ENCODE measurements at regions not wholly inside any gene's neighbourhood (a gene's known extent, or its start where the extent isn't known, plus 50 kb on each side); places are given as distances from the start of the nearest gene placed in this dataset.
A peak's percentile ranks its signal among the peaks of the same experiment; 100 is the strongest.

DNA sequence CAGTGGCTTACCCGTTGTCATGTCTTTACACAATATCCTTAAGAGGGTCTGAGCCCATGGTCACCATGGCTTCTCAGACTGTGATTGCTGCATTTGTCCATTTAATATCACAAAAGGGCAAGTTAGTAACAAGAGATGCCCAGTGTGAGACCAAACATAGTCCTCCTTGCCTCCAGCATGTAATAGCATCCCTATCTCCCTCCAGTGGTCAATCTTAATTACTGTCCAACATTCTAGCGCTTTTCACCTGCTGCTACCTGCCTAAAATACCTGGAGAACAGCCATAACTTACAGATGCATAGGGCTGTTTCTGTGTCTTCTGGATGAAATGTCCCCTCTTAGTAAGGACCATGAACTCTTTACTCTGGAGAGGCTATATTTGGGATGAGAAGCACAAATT, 267.2 kb upstream of the DAB2 start:
- Histone ChIP-seq H3K27ac (no peak overlapping the region), H3K4me3 (no peak overlapping the region), H3K4me1 (no peaks in the 10 kb centered on the region), H3K9me3 (no peaks in the 10 kb centered on the region), H3K4me2 (no peak overlapping the region)
- WGBS (ENCODE audit: missing lambda C conversion rate) = 33% methylated on average over 2 of the region's 2 CpGs
- DNase-seq (ENCODE audit: low read depth in 1 of 2, low spot score in 1 of 2) (peak in 1 of 2 experiments; percentile 12), FAIRE-seq (no peak), ATAC-seq (peak; percentile 64 to 67; a peak in 4 of 6 replicates)
- TF ChIP-seq MYC (IDR thresholded peaks at IDR 0.05; ENCODE audit: borderline replicate concordance, low read length) (no peak), KDM1A (IDR thresholded peaks at IDR 0.05; ENCODE audit: low read depth) (no peak), ZFP36 (IDR thresholded peaks at IDR 0.05; ENCODE audit: borderline replicate concordance, partially characterized antibody) (no peak), GATA3 (IDR thresholded peaks at IDR 0.05; ENCODE audit: borderline replicate concordance) (no peak), EP300 (IDR thresholded peaks at IDR 0.05) (no peak), SMC3 (IDR thresholded peaks at IDR 0.05) (0 out of 3 replicates have a peak, but pooled peaks have one; percentile 26), CHD4 (IDR thresholded peaks at IDR 0.05; ENCODE audit: borderline replicate concordance) (no peak), RAD21 (conservative IDR thresholded peaks at IDR 0.05 in 1 of 2, IDR thresholded peaks at IDR 0.05 in 1 of 2) (peak; percentile 16 to 30; a peak in 3 of 5 replicates), SREBF2 (IDR thresholded peaks at IDR 0.05) (no peak), ZNF302 (CRISPR knock-in tag; IDR thresholded peaks at IDR 0.05) (no peak), RFX5 (IDR thresholded peaks at IDR 0.05) (no peak)
- TF ChIP-seq, protein P1, sequence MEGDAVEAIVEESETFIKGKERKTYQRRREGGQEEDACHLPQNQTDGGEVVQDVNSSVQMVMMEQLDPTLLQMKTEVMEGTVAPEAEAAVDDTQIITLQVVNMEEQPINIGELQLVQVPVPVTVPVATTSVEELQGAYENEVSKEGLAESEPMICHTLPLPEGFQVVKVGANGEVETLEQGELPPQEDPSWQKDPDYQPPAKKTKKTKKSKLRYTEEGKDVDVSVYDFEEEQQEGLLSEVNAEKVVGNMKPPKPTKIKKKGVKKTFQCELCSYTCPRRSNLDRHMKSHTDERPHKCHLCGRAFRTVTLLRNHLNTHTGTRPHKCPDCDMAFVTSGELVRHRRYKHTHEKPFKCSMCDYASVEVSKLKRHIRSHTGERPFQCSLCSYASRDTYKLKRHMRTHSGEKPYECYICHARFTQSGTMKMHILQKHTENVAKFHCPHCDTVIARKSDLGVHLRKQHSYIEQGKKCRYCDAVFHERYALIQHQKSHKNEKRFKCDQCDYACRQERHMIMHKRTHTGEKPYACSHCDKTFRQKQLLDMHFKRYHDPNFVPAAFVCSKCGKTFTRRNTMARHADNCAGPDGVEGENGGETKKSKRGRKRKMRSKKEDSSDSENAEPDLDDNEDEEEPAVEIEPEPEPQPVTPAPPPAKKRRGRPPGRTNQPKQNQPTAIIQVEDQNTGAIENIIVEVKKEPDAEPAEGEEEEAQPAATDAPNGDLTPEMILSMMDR (IDR thresholded peaks at IDR 0.05) = 0 out of 3 replicates have a peak, but pooled peaks have one; percentile 17
- CTCF ChIA-PET = interaction anchor here (0.6 to 2.1 kb wide), 6 partner anchors 10 to 113 kb away, joined by 3 to 11 read pairs (median 3); no protein-coding TSS in a partner anchor
- POLR2A ChIA-PET = no interaction called here

DNA sequence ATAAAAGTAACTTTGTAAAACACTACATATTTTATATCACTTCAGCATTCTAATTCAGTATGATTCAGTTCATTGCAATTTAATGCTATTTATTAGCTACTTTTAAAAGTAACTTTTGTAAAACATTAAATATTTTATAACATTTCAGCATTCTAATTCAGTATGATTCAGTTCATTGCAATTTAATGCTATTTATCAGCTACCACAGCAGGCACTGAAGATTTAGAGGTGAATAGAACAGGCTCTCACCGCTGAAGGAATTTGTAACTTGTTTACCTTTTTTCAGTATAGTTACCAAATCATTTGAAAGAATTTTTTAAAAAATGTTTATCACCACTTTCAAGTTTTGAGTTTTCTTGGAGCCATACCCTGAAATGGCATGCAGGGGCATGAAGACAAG, 266.4 kb upstream of the DAB2 start:
- TF ChIP-seq MAZ (IDR thresholded peaks at IDR 0.05; ENCODE audit: borderline replicate concordance, low read depth, low read length) (no peak), CHD2 (IDR thresholded peaks at IDR 0.05; ENCODE audit: low read length, partially characterized antibody) (no peak), TP53 (CRISPR knock-in tag; IDR thresholded peaks at IDR 0.05) (no peak), RARB (CRISPR knock-in tag; IDR thresholded peaks at IDR 0.05) (no peak), RCOR1 (IDR thresholded peaks at IDR 0.05; ENCODE audit: low read depth, low read length) (no peak), EHF (CRISPR knock-in tag; IDR thresholded peaks at IDR 0.05) (no peak), ESRRA (IDR thresholded peaks at IDR 0.05; ENCODE audit: borderline replicate concordance, low read length) (no peak), MAFK (IDR thresholded peaks at IDR 0.05; ENCODE audit: partially characterized antibody) (no peak), MYC (IDR thresholded peaks at IDR 0.05; ENCODE audit: borderline replicate concordance, low read length) (no peak), FOXS1 (CRISPR knock-in tag; IDR thresholded peaks at IDR 0.05) (no peak), HOXB5 (CRISPR knock-in tag; IDR thresholded peaks at IDR 0.05) (no peak), FOSL2 (IDR thresholded peaks at IDR 0.05) (no peak), FOSL2 (CRISPR knock-in tag; IDR thresholded peaks at IDR 0.05) (no peak), KDM5A (IDR thresholded peaks at IDR 0.05) (no peak), ZSCAN20 (CRISPR knock-in tag; IDR thresholded peaks at IDR 0.05) (no peak)
- TF ChIP-seq, protein P2, sequence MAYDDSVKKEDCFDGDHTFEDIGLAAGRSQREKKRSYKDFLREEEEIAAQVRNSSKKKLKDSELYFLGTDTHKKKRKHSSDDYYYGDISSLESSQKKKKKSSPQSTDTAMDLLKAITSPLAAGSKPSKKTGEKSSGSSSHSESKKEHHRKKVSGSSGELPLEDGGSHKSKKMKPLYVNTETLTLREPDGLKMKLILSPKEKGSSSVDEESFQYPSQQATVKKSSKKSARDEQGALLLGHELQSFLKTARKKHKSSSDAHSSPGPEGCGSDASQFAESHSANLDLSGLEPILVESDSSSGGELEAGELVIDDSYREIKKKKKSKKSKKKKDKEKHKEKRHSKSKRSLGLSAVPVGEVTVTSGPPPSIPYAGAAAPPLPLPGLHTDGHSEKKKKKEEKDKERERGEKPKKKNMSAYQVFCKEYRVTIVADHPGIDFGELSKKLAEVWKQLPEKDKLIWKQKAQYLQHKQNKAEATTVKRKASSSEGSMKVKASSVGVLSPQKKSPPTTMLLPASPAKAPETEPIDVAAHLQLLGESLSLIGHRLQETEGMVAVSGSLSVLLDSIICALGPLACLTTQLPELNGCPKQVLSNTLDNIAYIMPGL (CRISPR knock-in tag; IDR thresholded peaks at IDR 0.05; ENCODE audit: borderline replicate concordance) = no peak
- TF ChIP-seq, protein P3, sequence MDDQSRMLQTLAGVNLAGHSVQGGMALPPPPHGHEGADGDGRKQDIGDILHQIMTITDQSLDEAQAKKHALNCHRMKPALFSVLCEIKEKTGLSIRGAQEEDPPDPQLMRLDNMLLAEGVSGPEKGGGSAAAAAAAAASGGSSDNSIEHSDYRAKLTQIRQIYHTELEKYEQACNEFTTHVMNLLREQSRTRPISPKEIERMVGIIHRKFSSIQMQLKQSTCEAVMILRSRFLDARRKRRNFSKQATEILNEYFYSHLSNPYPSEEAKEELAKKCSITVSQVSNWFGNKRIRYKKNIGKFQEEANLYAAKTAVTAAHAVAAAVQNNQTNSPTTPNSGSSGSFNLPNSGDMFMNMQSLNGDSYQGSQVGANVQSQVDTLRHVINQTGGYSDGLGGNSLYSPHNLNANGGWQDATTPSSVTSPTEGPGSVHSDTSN (IDR thresholded peaks at IDR 0.05) = no peak
- TF ChIP-seq, protein P4, sequence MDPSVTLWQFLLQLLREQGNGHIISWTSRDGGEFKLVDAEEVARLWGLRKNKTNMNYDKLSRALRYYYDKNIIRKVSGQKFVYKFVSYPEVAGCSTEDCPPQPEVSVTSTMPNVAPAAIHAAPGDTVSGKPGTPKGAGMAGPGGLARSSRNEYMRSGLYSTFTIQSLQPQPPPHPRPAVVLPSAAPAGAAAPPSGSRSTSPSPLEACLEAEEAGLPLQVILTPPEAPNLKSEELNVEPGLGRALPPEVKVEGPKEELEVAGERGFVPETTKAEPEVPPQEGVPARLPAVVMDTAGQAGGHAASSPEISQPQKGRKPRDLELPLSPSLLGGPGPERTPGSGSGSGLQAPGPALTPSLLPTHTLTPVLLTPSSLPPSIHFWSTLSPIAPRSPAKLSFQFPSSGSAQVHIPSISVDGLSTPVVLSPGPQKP (IDR thresholded peaks at IDR 0.05; ENCODE audit: low read depth, low read length) = no peak
- TF ChIP-seq, protein P5, sequence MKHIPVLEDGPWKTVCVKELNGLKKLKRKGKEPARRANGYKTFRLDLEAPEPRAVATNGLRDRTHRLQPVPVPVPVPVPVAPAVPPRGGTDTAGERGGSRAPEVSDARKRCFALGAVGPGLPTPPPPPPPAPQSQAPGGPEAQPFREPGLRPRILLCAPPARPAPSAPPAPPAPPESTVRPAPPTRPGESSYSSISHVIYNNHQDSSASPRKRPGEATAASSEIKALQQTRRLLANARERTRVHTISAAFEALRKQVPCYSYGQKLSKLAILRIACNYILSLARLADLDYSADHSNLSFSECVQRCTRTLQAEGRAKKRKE (CRISPR knock-in tag; IDR thresholded peaks at IDR 0.05; ENCODE audit: low read depth) = no peak
- WGBS (ENCODE audit: missing lambda C conversion rate) = 80% methylated on average over 1 of the region's 1 CpG
- H3K9me3 ChIP-seq = no peaks in the 10 kb centered on the region
- ATAC-seq = no peak
- no peaks in the 10 kb centered on the region for H3K4me1 ChIP-seq
- CTCF ChIA-PET = interaction anchor here (0.7 to 2.1 kb wide), 5 partner anchors 11 to 96 kb away, joined by 3 to 11 read pairs (median 3); no protein-coding TSS in a partner anchor
- H3K27ac ChIP-seq = no peak overlapping the region
- FAIRE-seq = no peak
- no peak overlapping the region for H3K4me3 ChIP-seq
- DNase-seq (ENCODE audit: low read depth in 1 of 2, low spot score in 1 of 2) = no peak
- no peak overlapping the region for H3K4me2 ChIP-seq
- POLR2A ChIA-PET = no interaction called here
